22Rv1 (cell line): ENCODE measurements at regions not wholly inside any gene's neighbourhood (a gene's known extent, or its start where the extent isn't known, plus 50 kb on each side); places are given as distances from the start of the nearest gene placed in this dataset.

Source experiments
- ZFX ChIP-seq: fragments of 450-650 bp; IDR thresholded peaks from 2 replicates; pipeline ENCODE4 v1.6.1; 2017; ENCODE audit warnings: antibody characterized with exemption, borderline replicate concordance
- TF ChIP-seq, protein P1 (sequence below): fragments of 450-650 bp; IDR thresholded peaks from 2 replicates; pipeline ENCODE4 v1.5.1; 2017; ENCODE audit warnings: mild to moderate bottlenecking

- TF ChIP-seq, protein P1, sequence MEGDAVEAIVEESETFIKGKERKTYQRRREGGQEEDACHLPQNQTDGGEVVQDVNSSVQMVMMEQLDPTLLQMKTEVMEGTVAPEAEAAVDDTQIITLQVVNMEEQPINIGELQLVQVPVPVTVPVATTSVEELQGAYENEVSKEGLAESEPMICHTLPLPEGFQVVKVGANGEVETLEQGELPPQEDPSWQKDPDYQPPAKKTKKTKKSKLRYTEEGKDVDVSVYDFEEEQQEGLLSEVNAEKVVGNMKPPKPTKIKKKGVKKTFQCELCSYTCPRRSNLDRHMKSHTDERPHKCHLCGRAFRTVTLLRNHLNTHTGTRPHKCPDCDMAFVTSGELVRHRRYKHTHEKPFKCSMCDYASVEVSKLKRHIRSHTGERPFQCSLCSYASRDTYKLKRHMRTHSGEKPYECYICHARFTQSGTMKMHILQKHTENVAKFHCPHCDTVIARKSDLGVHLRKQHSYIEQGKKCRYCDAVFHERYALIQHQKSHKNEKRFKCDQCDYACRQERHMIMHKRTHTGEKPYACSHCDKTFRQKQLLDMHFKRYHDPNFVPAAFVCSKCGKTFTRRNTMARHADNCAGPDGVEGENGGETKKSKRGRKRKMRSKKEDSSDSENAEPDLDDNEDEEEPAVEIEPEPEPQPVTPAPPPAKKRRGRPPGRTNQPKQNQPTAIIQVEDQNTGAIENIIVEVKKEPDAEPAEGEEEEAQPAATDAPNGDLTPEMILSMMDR, result no peak
- no peak for TF ChIP-seq ZFX
Measured at GRCh38 chr12:115404761-115405470, 720.9 kb upstream of the TBX3 start.
